Lung (tissue), 11 donors: ENCODE measurements at regions not wholly inside any gene's neighbourhood (a gene's known extent, or its start where the extent isn't known, plus 50 kb on each side); places are given as distances from the start of the nearest gene placed in this dataset.

Experiments
- ATAC-seq: fragments of 200-7000 bp; cut with Tn5 transposase; one replicate; pipeline ENCODE4 v1.9.1; 2020; ENCODE audit warnings: moderate number of reproducible peaks; ENCODE audit not compliant: insufficient read depth, low FRiP score
- DNase-seq, 3 donors: peaks; one replicate each; pipeline ENCODE4 v3.0.0-alpha.2; 2013 to 2017
- H3K27ac ChIP-seq, 2 donors: one replicate each; pipeline ENCODE4 v1.5.1; 2013; ENCODE audit warnings: mild to moderate bottlenecking in 2 of 2, moderate library complexity in 2 of 2, control low read depth in 1 of 2, inconsistent platforms in 1 of 2, low read depth in 1 of 2, low read length in 1 of 2
- H3K27me3 ChIP-seq, 3 donors: one replicate each; pipeline ENCODE4 v1.5.1; 2013; ENCODE audit warnings: low read length in 2 of 3; ENCODE audit not compliant: control insufficient read depth in 3 of 3, insufficient read depth in 3 of 3
- H3K36me3 ChIP-seq, 4 donors: one replicate each; pipeline ENCODE4 v1.5.1; 2013; ENCODE audit warnings: low read length in 4 of 4, mild to moderate bottlenecking in 1 of 4, moderate library complexity in 1 of 4; ENCODE audit not compliant: control insufficient read depth in 4 of 4, insufficient read depth in 4 of 4
- H3K4me1 ChIP-seq, 5 donors: one replicate each; pipeline ENCODE4 v1.5.1; 2013; ENCODE audit warnings: low read length in 5 of 5, mild to moderate bottlenecking in 2 of 5, moderate library complexity in 1 of 5; ENCODE audit not compliant: control insufficient read depth in 5 of 5, insufficient read depth in 5 of 5
- H3K4me3 ChIP-seq: one replicate; pipeline ENCODE4 v1.5.1; 2013; ENCODE audit warnings: mild to moderate bottlenecking, control low read depth, moderate library complexity
- H3K9ac ChIP-seq, 2 donors: one replicate each; pipeline ENCODE4 v1.5.1; 2013; ENCODE audit warnings: low read length in 2 of 2, control low read depth in 1 of 2; ENCODE audit not compliant: insufficient read depth in 1 of 2
- H3K9me3 ChIP-seq, 4 donors: one replicate each; pipeline ENCODE4 v1.5.1; 2013; ENCODE audit warnings: low read length in 3 of 4, mild to moderate bottlenecking in 1 of 4, moderate library complexity in 1 of 4; ENCODE audit not compliant: control insufficient read depth in 4 of 4, insufficient read depth in 3 of 4
- WGBS, 2 donors: extraction: QIAGEN DNeasy Blood & Tissue Kit; methylation state at CpG; one replicate each; pipeline ENCODE4 v1.1.7; 2013; 5-methylcytosine and 5-hydroxymethylcytosine counted together
- TF ChIP-seq, protein P1 (sequence below): IDR thresholded peaks from 2 replicates; pipeline ENCODE4 v1.5.1; 2012; ENCODE audit warnings: mild to moderate bottlenecking; ENCODE audit errors: control extremely low read depth, extremely low read depth
- donor health status: control.
- donor health status: control.
- donor health status: Bipolar disorder and iron deficiency.
- donor health status: healthy.
- donor health status: DM: yes; HTN: yes; CAD: no.

DNA sequence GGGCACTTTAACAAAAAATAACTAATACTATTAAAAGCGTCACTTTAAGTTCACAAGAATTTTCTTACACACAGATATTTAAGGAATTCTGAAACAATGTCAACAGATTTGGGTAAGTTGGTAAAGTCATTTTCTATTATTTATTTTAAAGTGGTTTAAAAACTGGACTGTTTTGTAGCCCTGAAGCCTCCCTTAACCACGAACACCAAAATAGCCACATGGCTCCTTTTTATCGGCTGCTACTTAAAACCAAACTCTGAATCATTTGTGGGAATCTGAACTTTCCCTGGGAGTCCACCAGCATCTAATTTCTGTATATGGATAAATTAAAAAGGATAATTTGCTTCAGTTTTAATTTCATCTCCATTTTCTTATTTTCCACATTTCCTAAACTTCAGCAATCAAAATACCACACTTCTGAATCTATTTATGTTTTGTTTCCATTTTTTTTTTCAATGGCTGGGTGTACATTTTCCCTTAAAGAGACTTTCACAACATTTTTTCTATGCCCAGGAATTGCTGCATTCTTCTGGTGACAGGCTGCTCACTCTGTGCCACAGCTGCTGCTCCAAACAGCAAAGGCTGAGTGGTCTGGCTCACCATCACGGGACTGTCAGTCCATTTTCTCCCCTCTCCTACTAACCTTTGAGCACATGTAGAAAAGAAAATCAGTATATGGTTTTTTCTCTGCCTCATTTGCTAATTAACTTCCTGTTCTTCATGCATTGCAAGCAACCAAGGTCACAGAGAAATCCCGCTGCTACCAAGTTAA, 255.5 kb upstream of the KCNJ16 start:
- Histone ChIP-seq H3K27me3 (no peaks in the 10 kb centered on the region), H3K4me3 (no peak overlapping the region), H3K27ac (no peak overlapping the region), H3K36me3 (no peaks in the 10 kb centered on the region), H3K9ac (no peak overlapping the region), H3K4me1 (peaks cover 0 to 7% (median 0%) of the 10 kb centered on the region in 5 donors), H3K9me3 (no peaks in the 10 kb centered on the region)
- WGBS, 2 donors, result 75 to 77% methylated on average over 5 of the region's 5 CpGs
- TF ChIP-seq, protein P1, sequence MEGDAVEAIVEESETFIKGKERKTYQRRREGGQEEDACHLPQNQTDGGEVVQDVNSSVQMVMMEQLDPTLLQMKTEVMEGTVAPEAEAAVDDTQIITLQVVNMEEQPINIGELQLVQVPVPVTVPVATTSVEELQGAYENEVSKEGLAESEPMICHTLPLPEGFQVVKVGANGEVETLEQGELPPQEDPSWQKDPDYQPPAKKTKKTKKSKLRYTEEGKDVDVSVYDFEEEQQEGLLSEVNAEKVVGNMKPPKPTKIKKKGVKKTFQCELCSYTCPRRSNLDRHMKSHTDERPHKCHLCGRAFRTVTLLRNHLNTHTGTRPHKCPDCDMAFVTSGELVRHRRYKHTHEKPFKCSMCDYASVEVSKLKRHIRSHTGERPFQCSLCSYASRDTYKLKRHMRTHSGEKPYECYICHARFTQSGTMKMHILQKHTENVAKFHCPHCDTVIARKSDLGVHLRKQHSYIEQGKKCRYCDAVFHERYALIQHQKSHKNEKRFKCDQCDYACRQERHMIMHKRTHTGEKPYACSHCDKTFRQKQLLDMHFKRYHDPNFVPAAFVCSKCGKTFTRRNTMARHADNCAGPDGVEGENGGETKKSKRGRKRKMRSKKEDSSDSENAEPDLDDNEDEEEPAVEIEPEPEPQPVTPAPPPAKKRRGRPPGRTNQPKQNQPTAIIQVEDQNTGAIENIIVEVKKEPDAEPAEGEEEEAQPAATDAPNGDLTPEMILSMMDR, result no peak
- DNase-seq, result peak; percentile 51 to 61 (median 57)
- no peak for ATAC-seq

DNA sequence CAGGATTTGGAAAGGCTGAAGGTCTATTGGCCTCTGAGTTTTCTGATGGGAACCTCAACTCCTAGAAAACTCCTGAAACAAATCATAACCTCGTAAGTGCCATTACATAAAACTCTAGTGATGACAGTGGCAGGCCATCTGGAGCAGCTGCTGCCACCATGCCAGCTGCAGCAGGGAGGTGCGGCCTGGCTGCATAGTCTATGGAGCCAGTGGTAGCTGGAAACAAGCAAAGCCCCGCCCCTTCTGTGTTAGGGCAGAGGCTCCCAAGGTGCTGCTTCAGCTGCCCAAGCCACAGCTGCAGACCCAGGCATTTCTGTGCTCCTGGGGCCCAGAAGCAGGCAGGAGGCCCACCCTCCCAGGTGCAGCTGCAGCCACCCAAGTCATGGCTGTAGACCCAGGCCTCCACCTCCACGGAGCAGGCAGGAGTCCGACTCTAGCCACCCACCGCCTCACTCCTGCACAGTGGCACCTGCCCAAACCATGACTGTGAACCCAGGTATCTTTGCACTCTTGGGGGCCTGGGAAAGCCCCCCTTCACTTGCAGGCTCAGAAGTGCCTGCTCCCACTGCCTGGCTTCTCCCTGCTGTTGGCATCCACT, 254.1 kb upstream of the KCNJ16 start:
- H3K9ac ChIP-seq, result no peak overlapping the region
- DNase-seq, result no peak
- no peak overlapping the region for H3K27ac ChIP-seq
- no peaks in the 10 kb centered on the region for H3K27me3 ChIP-seq
- 95 to 97% methylated on average over 6 of the region's 6 CpGs for WGBS, 2 donors
- peaks cover 0 to 7% (median 0%) of the 10 kb centered on the region in 5 donors for H3K4me1 ChIP-seq
- no peaks in the 10 kb centered on the region for H3K9me3 ChIP-seq
- ATAC-seq, result no peak
- TF ChIP-seq, protein P1, result no peak
- no peak overlapping the region for H3K4me3 ChIP-seq
- no peaks in the 10 kb centered on the region for H3K36me3 ChIP-seq

DNA sequence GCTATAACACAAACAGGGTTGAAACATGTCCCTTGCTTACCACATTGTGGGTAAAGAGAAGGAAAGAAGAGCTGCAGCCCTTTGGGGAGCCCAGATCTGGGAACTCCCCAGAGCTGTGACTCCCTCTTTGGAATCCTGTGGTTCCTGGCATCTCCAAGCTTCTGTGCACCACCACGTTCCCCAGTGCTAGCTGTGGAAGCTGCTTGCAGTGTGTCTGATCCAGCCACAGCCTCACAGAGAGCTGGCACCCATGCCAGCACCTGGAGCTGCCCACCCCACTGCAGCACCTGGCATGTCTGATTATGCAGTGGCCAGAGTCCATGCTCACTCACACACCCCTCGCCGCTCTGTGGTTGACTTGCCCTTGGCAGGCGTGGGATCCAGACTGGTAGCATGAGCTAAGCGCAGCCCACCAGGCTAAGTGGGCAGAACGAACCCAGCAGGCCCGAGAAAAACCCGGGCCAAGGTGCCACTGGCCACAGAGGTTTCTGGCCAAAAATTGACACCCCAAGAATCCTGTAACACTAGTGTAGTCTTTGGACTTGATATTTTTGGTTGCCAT, 252.6 kb upstream of the KCNJ16 start:
- no peaks in the 10 kb centered on the region for H3K9me3 ChIP-seq
- no peaks in the 10 kb centered on the region for H3K36me3 ChIP-seq
- H3K4me3 ChIP-seq, result no peak overlapping the region
- no peak for DNase-seq
- H3K27ac ChIP-seq, result no peak overlapping the region
- WGBS, 2 donors, result 96 to 98% methylated on average over 8 of the region's 8 CpGs
- no peaks in the 10 kb centered on the region for H3K27me3 ChIP-seq
- ATAC-seq, result no peak
- H3K9ac ChIP-seq, result no peak overlapping the region
- peaks cover 0 to 7% (median 0%) of the 10 kb centered on the region in 5 donors for H3K4me1 ChIP-seq
- TF ChIP-seq, protein P1, result no peak
